H1 (cell line): ENCODE measurements at regions not wholly inside any gene's neighbourhood (a gene's known extent, or its start where the extent isn't known, plus 50 kb on each side); places are given as distances from the start of the nearest gene placed in this dataset.

ENCODE experiments used
- CTCF ChIA-PET: fragments of 300-600 bp; sonication (Branson Sonifier 250); formaldehyde crosslinking; loops from one replicate; lab custom pipeline; 2021; ENCODE audit not compliant: partially characterized antibody; lab: Charles Lee
- POLR2A ChIA-PET: fragments of 300-600 bp; sonication (Branson Sonifier 250); formaldehyde crosslinking; loops from one replicate; lab custom pipeline; 2021; ENCODE audit warnings: inconsistent platforms; ENCODE audit not compliant: partially characterized antibody; lab: Charles Lee
- DNase-seq, 2 experiments: peaks; one replicate each; pipeline versions ENCODE4 v3.0.0 to v3.0.0-alpha.2; 2010 to 2022; ENCODE audit warnings: low spot score in 2 of 2, low read depth in 1 of 2, mixed read lengths in 1 of 2
- FAIRE-seq: peaks from 2 replicates; lab custom pipeline; 2011; peaks lifted over from hg19 to GRCh38; lab: Jason Lieb, UNC
- H2AFZ ChIP-seq: 2 replicates; pipeline ENCODE4 v1.8.1; 2012; ENCODE audit warnings: low read length, inconsistent platforms
- H2AK5ac ChIP-seq: 2 replicates; pipeline ENCODE4 v1.6.1; 2013; ENCODE audit warnings: low read depth, low read length
- H2BK120ac ChIP-seq: replicated peaks from 2 replicates; pipeline ENCODE3; 2013; ENCODE audit warnings: low read depth, low read length, inconsistent platforms
- H2BK12ac ChIP-seq: 2 replicates; pipeline ENCODE4 v1.6.1; 2013; ENCODE audit warnings: low read depth, low read length
- H2BK15ac ChIP-seq: 2 replicates; pipeline ENCODE4 v1.6.1; 2013; ENCODE audit warnings: low read length
- H2BK20ac ChIP-seq: 2 replicates; pipeline ENCODE4 v1.6.1; 2013; ENCODE audit warnings: low read length
- H2BK5ac ChIP-seq: 2 replicates; pipeline ENCODE4 v1.6.1; 2013; ENCODE audit warnings: low read depth, low read length
- H3K14ac ChIP-seq: 2 replicates; pipeline ENCODE4 v1.6.1; 2013; ENCODE audit warnings: inconsistent platforms; ENCODE audit not compliant: insufficient read length
- H3K18ac ChIP-seq: 2 replicates; pipeline ENCODE4 v1.6.1; 2013; ENCODE audit warnings: low read length; ENCODE audit errors: extremely low read depth
- H3K23ac ChIP-seq: 2 replicates; pipeline ENCODE4 v1.6.1; 2013; ENCODE audit warnings: inconsistent platforms; ENCODE audit not compliant: insufficient read length
- H3K23me2 ChIP-seq: 2 replicates; pipeline ENCODE4 v1.6.1; 2013; ENCODE audit warnings: low read depth, low read length
- H3K27ac ChIP-seq: 2 replicates; pipeline ENCODE4 v1.6.1; 2011; ENCODE audit warnings: low read depth, low read length, inconsistent platforms
- H3K27me3 ChIP-seq, 4 experiments: replicated peaks in 1 of 4; 1 replicate in 1 of 4; 2 replicates in 3 of 4; pipeline versions ENCODE4 v1.6.1 to v1.8.1; 2011 to 2013; ENCODE audit warnings: low read length in 3 of 4, mild to moderate bottlenecking in 3 of 4, inconsistent platforms in 2 of 4, mixed read lengths in 2 of 4, moderate library complexity in 1 of 4; ENCODE audit not compliant: control insufficient read depth in 3 of 4, insufficient read depth in 3 of 4; ENCODE audit errors: extremely low read depth in 1 of 4
- H3K36me3 ChIP-seq, 4 experiments: 2 replicates each; pipeline versions ENCODE4 v1.6.1 to v1.8.1; 2011 to 2013; ENCODE audit warnings: mild to moderate bottlenecking in 4 of 4, low read length in 3 of 4, moderate library complexity in 2 of 4, control low read depth in 1 of 4, inconsistent platforms in 1 of 4; ENCODE audit not compliant: insufficient read depth in 4 of 4, control insufficient read depth in 2 of 4
- H3K4ac ChIP-seq: replicated peaks from 2 replicates; pipeline ENCODE3; 2013; ENCODE audit warnings: low read length, low read depth, mixed read lengths, inconsistent platforms; ENCODE audit not compliant: insufficient read length
- H3K4me1 ChIP-seq, 4 experiments: replicated peaks in 1 of 4; 1 replicate in 1 of 4; 2 replicates in 3 of 4; pipeline versions ENCODE4 v1.6.1 to v1.8.1; 2011 to 2013; ENCODE audit warnings: low read length in 3 of 4, inconsistent platforms in 2 of 4, mixed read lengths in 1 of 4; ENCODE audit not compliant: insufficient read depth in 4 of 4, control insufficient read depth in 3 of 4
- H3K4me2 ChIP-seq, 2 experiments: 2 replicates each; pipeline versions ENCODE4 v1.6.1 to v1.8.1; 2011 to 2013; ENCODE audit warnings: low read depth in 2 of 2, low read length in 2 of 2, control low read depth in 1 of 2, inconsistent platforms in 1 of 2, mild to moderate bottlenecking in 1 of 2; ENCODE audit not compliant: insufficient read depth in 1 of 2
- H3K4me3 ChIP-seq, 4 experiments: fragments of 200-600, 300-600 bp in 1 of 4; sonication (generic), shearing (Covaris generic), sonication (Bioruptor Twin) in 1 of 4; 2 replicates each; pipeline versions ENCODE4 v1.5.1 to v1.8.1; 2011 to 2016; ENCODE audit warnings: low read length in 4 of 4, low read depth in 3 of 4, control low read depth in 2 of 4, inconsistent platforms in 2 of 4, mild to moderate bottlenecking in 2 of 4, mixed read lengths in 1 of 4, moderate library complexity in 1 of 4; ENCODE audit not compliant: insufficient read depth in 2 of 4; ENCODE audit errors: extremely low read depth in 1 of 4
- H3K56ac ChIP-seq: replicated peaks from 2 replicates; pipeline ENCODE3; 2013; ENCODE audit warnings: low read depth, mild to moderate bottlenecking, mixed read lengths, low read length, inconsistent platforms; ENCODE audit not compliant: insufficient read length
- H3K79me1 ChIP-seq: 2 replicates; pipeline ENCODE4 v1.6.1; 2013; ENCODE audit warnings: low read depth, low read length, control low read depth
- H3K79me2 ChIP-seq, 2 experiments: 2 replicates each; pipeline versions ENCODE4 v1.6.1 to v1.8.1; 2012 to 2013; ENCODE audit warnings: low read length in 2 of 2, mild to moderate bottlenecking in 2 of 2, inconsistent platforms in 1 of 2; ENCODE audit not compliant: insufficient read depth in 2 of 2, control insufficient read depth in 1 of 2
- H3K9ac ChIP-seq, 4 experiments: replicated peaks in 1 of 4; 1 replicate in 1 of 4; 2 replicates in 3 of 4; pipeline versions ENCODE4 v1.6.1 to v1.8.1; 2011 to 2013; ENCODE audit warnings: low read depth in 3 of 4, low read length in 3 of 4, control low read depth in 2 of 4, mild to moderate bottlenecking in 2 of 4, moderate library complexity in 2 of 4, inconsistent platforms in 1 of 4; ENCODE audit errors: extremely low read depth in 1 of 4
- H3K9me3 ChIP-seq, 2 experiments: 2 replicates each; pipeline versions ENCODE4 v1.6.1 to v1.8.1; 2012 to 2013; ENCODE audit warnings: mild to moderate bottlenecking in 2 of 2, moderate library complexity in 2 of 2, control low read depth in 1 of 2, inconsistent platforms in 1 of 2, low read depth in 1 of 2, low read length in 1 of 2, mixed read lengths in 1 of 2; ENCODE audit not compliant: insufficient read depth in 2 of 2
- H4K20me1 ChIP-seq, 2 experiments: replicated peaks in 1 of 2; 2 replicates each; pipeline versions ENCODE3 to v1.8.1; 2011 to 2013; ENCODE audit warnings: inconsistent platforms in 2 of 2, low read length in 2 of 2, mild to moderate bottlenecking in 1 of 2; ENCODE audit not compliant: insufficient read depth in 2 of 2, control insufficient read depth in 1 of 2
- H4K5ac ChIP-seq: 2 replicates; pipeline ENCODE4 v1.6.1; 2013; ENCODE audit warnings: low read length, low read depth, mixed read lengths, inconsistent platforms; ENCODE audit not compliant: insufficient read length
- H4K8ac ChIP-seq: 2 replicates; pipeline ENCODE4 v1.8.0; 2013; ENCODE audit warnings: mild to moderate bottlenecking, moderate library complexity, low read length, inconsistent platforms; ENCODE audit not compliant: insufficient read depth; ENCODE audit errors: extremely low read depth
- H4K91ac ChIP-seq: replicated peaks from 2 replicates; pipeline ENCODE3; 2013; ENCODE audit warnings: low read length, mixed read lengths, inconsistent platforms; ENCODE audit not compliant: insufficient read length
- ASH2L ChIP-seq: fragments of 200-600, 300-600 bp; sonication (generic); IDR thresholded peaks from one replicate; pipeline ENCODE4 v1.7.1; 2017; ENCODE audit warnings: low read length
- ATF3 ChIP-seq: IDR thresholded peaks from 2 replicates; pipeline ENCODE4 v1.6.1; 2011; ENCODE audit warnings: low read depth, mild to moderate bottlenecking, low read length; ENCODE audit not compliant: insufficient read depth
- BRCA1 ChIP-seq: IDR thresholded peaks from 2 replicates; pipeline ENCODE4 v1.6.1; 2012; ENCODE audit warnings: low read depth, low read length, improper control_type of control experiment
- EGR1 ChIP-seq: IDR thresholded peaks from 2 replicates; pipeline ENCODE4 v1.6.1; 2011; ENCODE audit warnings: low read depth, low read length, borderline replicate concordance
- HDAC2 ChIP-seq, 2 experiments: fragments of 300-600 bp in 1 of 2; sonication (generic) in 1 of 2; IDR thresholded peaks; 2 replicates each; pipeline ENCODE4 v1.6.1; 2011 to 2012; ENCODE audit warnings: low read depth in 2 of 2, low read length in 2 of 2, mild to moderate bottlenecking in 2 of 2, moderate library complexity in 2 of 2, borderline replicate concordance in 1 of 2, inconsistent platforms in 1 of 2
- HDAC6 ChIP-seq: IDR thresholded peaks from one replicate; pipeline ENCODE4 v1.7.1; 2012; ENCODE audit warnings: low read depth, mild to moderate bottlenecking, inconsistent platforms, low read length, moderate library complexity
- JUND ChIP-seq: IDR thresholded peaks from 2 replicates; pipeline ENCODE4 v1.6.1; 2011; ENCODE audit warnings: mild to moderate bottlenecking, improper control_type of control experiment, low read length
- NRF1 ChIP-seq: IDR thresholded peaks from 2 replicates; pipeline ENCODE4 v1.6.1; 2011; ENCODE audit warnings: mild to moderate bottlenecking, low read depth, low read length, improper control_type of control experiment
- POLR2AphosphoS5 ChIP-seq: IDR thresholded peaks from 2 replicates; pipeline ENCODE4 v1.6.1; 2011; ENCODE audit warnings: low read depth, low read length
- RFX5 ChIP-seq: IDR thresholded peaks from 2 replicates; pipeline ENCODE4 v1.6.1; 2011; ENCODE audit warnings: low read depth, low read length, improper control_type of control experiment, borderline replicate concordance
- SAP30 ChIP-seq: fragments of 300-600 bp; sonication (generic); IDR thresholded peaks from 2 replicates; pipeline ENCODE4 v1.7.1; 2012; ENCODE audit warnings: low read length, moderate library complexity, mild to moderate bottlenecking, inconsistent platforms; ENCODE audit not compliant: insufficient read depth, insufficient replicate concordance
- SIRT6 ChIP-seq: IDR thresholded peaks from one replicate; pipeline ENCODE4 v1.7.1; 2012; ENCODE audit warnings: low read length, inconsistent platforms
- SP4 ChIP-seq: IDR thresholded peaks from 2 replicates; pipeline ENCODE4 v1.6.1; 2012; ENCODE audit warnings: low read length, inconsistent platforms
- TAF7 ChIP-seq: optimal IDR thresholded peaks from 2 replicates; pipeline ENCODE3; 2011; ENCODE audit warnings: low read depth, mild to moderate bottlenecking, inconsistent platforms, low read length, moderate library complexity, borderline replicate concordance
- TCF12 ChIP-seq: IDR thresholded peaks from 2 replicates; pipeline ENCODE4 v1.6.1; 2011; ENCODE audit warnings: low read depth, mild to moderate bottlenecking, low read length
- WGBS, 2 experiments: shearing (Covaris generic) in 1 of 2; methylation state at CpG; one replicate each; pipeline versions ENCODE4 v1.1.6 to v1.1.7; 2013 to 2015; ENCODE audit warnings: low lambda C conversion rate in 2 of 2, mixed read lengths in 2 of 2, inconsistent platforms in 1 of 2, low coverage in 1 of 2, missing lambda C conversion rate in 1 of 2; ENCODE audit not compliant: insufficient replicate concordance in 2 of 2, insufficient coverage in 1 of 2, insufficient read length in 1 of 2; ENCODE audit errors: extremely low coverage in 1 of 2, missing lambda C conversion rate in 1 of 2; 5-methylcytosine and 5-hydroxymethylcytosine counted together

- Histone ChIP-seq H3K56ac (no peak overlapping the region), H3K9ac (no peak overlapping the region), H4K20me1 (no peaks in the 10 kb centered on the region), H3K4me2 (no peak overlapping the region), H3K79me2 (no peaks in the 10 kb centered on the region), H2AFZ (no peak overlapping the region), H3K23ac (no peak overlapping the region), H4K5ac (no peak overlapping the region), H2BK20ac (no peak overlapping the region), H3K9me3 (peaks cover 0 to 9% of the 10 kb centered on the region in 2 experiments; a peak in 1 of 4 replicates), H2AK5ac (no peak overlapping the region), H2BK15ac (no peak overlapping the region), H4K8ac (no peak overlapping the region), H3K79me1 (no peaks in the 10 kb centered on the region), H3K18ac (no peak overlapping the region), H2BK120ac (no peak overlapping the region), H3K4me3 (no peak overlapping the region), H3K36me3 (no peaks in the 10 kb centered on the region), H2BK12ac (no peak overlapping the region), H2BK5ac (no peak overlapping the region), H3K4ac (no peak overlapping the region), H3K23me2 (no peaks in the 10 kb centered on the region), H3K4me1 (no peaks in the 10 kb centered on the region), H3K27me3 (no peaks in the 10 kb centered on the region), H4K91ac (no peak overlapping the region), H3K14ac (no peak overlapping the region), H3K27ac (no peak overlapping the region)
- no peak for DNase-seq
- WGBS, 2 experiments, result 97% methylated on average over 6 of the region's 9 CpGs; no CpG with 5 or more reads in 1 of the 2 experiments
- ChIA-PET POLR2A (no interaction called here), CTCF (interaction anchor here (0.7 kb wide), 1 partner anchor 792 kb away, joined by 3 read pairs; no protein-coding TSS in a partner anchor)
- no peak for FAIRE-seq
- TF ChIP-seq HDAC2 (IDR thresholded peaks at IDR 0.05; ENCODE audit: borderline replicate concordance in 1 of 2, low read depth in 2 of 2, low read length in 2 of 2) (no peak), BRCA1 (no peak), TCF12 (no peak), RFX5 (no peak), EGR1 (no peak), HDAC6 (no peak), POLR2AphosphoS5 (no peak), JUND (no peak), SP4 (no peak), SIRT6 (no peak), ATF3 (no peak), ASH2L (no peak), SAP30 (no peak), NRF1 (no peak), TAF7 (no peak)
Measured at GRCh38 chrX:26286836-26287235, 70.9 kb downstream of the MAGEB5 start.
